Stimulated activated CD4-positive, alpha-beta T cell treated with anti-CD3 and anti-CD28 coated beads, Interleukin-15, amount 100 ng/mL, for 24 hours (primary cell): ENCODE measurements at regions not wholly inside any gene's neighbourhood (a gene's known extent, or its start where the extent isn't known, plus 50 kb on each side); places are given as distances from the start of the nearest gene placed in this dataset.
"Not testable (repeated sequence)": the region's sequence is repeated elsewhere in the genome, so short reads cannot be mapped to it uniquely, and the experiment has no call there.

ENCODE experiments used
- DNase-seq: peaks from one replicate; pipeline ENCODE4 v3.0.0-alpha.2; 2020

DNA sequence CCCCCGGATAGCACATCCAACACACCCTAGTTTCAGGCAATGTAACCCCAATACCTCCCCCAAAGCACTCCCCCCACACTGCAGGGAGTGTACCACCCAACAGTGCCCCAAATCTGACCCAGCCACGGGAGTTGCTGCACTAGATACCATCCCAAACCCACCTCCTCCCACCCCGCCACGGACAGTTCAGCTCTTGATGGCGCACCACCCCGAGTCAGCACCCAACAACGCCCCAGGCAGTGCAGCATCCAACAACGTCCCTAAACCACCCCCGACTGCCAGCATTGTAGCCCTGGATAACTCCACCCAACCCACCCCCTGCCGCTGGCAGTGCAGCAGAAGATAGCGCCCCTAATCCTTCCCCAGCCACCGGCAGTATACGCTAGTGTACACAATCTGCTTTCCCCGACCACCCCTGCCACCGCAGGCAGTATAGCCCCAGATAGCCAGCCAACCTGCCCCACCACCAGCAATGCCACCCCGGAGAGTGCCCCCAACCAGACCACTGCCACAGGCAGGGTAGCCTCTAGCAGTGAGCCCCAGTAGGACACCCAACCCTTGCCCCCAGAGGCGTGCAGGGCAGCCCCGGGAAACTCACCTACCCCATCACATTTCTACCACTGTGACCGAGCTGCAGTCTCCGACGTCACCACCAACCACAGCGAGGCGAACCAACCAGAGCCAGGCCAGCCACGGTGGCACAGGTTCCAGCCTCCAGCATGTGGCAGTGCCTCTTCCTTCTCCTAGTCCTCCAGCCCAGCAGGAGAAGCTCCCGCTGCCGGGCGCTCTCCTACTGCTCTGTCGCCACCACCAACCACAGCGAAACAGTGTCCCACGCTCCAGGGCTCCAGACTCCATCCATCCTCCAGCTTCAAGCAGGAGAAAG lies 178.1 kb downstream of the POTEB3 start:
- no peak for DNase-seq

GRCh38 chr15:21261396-21261964 lies 178.8 kb downstream of the POTEB3 start:
- no peak for DNase-seq

GRCh38 chr15:21260966-21261395 lies 179.3 kb downstream of the POTEB3 start:
- DNase-seq: no peak

DNA sequence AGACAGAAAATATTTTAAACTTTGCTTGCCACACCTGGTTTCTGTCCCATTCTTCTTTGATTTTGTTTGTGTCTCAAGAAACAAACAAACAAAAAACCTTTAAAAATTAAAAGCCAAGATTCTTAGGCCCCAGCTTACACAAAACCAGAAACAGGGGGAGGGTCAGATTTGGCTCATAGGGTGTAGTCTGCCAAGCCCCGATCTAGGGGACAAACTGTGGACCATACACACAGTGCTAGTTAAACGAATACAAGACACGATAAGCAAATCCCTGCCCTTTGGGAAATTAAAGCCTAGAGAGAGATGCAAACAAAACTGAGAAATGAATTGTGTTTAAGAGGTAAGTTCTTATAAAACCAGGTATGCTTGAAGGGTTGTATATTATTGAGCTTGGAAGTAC lies 181.7 kb downstream of the POTEB3 start:
- DNase-seq: not testable (repeated sequence)

DNA sequence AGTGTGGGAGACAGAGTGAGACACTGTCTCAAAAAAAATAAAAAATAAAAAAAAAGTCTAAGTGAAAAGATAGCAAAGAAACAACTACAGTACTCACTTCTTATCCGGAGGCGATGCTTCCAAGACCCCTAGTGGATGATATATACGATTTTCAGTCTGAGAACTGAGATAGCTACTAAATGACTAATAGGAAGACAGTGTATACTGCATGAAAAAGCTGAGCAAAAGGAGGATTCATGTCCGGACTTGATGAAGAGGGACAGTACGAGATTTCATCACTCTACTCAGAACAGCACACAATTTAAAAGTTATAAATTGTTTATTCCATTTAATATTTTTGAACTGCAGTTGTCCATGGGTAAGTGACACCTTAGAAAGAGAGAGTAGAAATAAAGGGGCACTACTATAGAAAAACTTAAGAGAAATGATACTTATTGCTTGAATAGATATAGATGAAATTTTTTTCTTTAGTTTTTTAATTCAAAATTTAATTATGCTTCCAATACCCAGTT lies 190.7 kb downstream of the POTEB3 start:
- DNase-seq: not testable (repeated sequence)
